Duodenal mucosa (tissue), 2 donors: ENCODE measurements at regions not wholly inside any gene's neighbourhood (a gene's known extent, or its start where the extent isn't known, plus 50 kb on each side); places are given as distances from the start of the nearest gene placed in this dataset.
"Not testable (repeated sequence)": the region's sequence is repeated elsewhere in the genome, so short reads cannot be mapped to it uniquely, and the experiment has no call there.

Experiments
- H3K27ac ChIP-seq: one replicate; pipeline ENCODE4 v1.7.0; 2013; ENCODE audit warnings: low read depth, low read length
- H3K27me3 ChIP-seq, 2 donors: one replicate each; pipeline ENCODE4 v1.7.0; 2013; ENCODE audit warnings: low read length in 2 of 2, control low read depth in 1 of 2; ENCODE audit not compliant: insufficient read depth in 2 of 2, control insufficient read depth in 1 of 2
- H3K36me3 ChIP-seq, 2 donors: one replicate each; pipeline ENCODE4 v1.7.0; 2013; ENCODE audit warnings: low read length in 2 of 2, control low read depth in 1 of 2; ENCODE audit not compliant: insufficient read depth in 2 of 2, control insufficient read depth in 1 of 2
- H3K4me1 ChIP-seq, 2 donors: one replicate each; pipeline ENCODE4 v1.7.0; 2013; ENCODE audit warnings: low read length in 2 of 2, control low read depth in 1 of 2; ENCODE audit not compliant: insufficient read depth in 2 of 2, control insufficient read depth in 1 of 2
- H3K4me3 ChIP-seq, 2 donors: one replicate each; pipeline ENCODE4 v1.7.0; 2013; ENCODE audit warnings: low read length in 2 of 2, low read depth in 1 of 2
- H3K9ac ChIP-seq, 2 donors: one replicate each; pipeline ENCODE4 v1.7.0; 2013; ENCODE audit warnings: low read length in 2 of 2, low read depth in 1 of 2
- H3K9me3 ChIP-seq, 2 donors: one replicate each; pipeline ENCODE4 v1.7.0; 2013; ENCODE audit warnings: low read length in 2 of 2, control low read depth in 1 of 2; ENCODE audit not compliant: control insufficient read depth in 1 of 2

- Histone ChIP-seq H3K27me3 (no peaks in the 10 kb centered on the region), H3K27ac (no peak overlapping the region)
Observed at GRCh38 chr20:12564979-12565378, 443.8 kb upstream of the SPTLC3 start.

GRCh38 chr20:12566596-12566995 is 442.2 kb upstream of the SPTLC3 start:
- Histone ChIP-seq H3K36me3 (no peaks in the 10 kb centered on the region), H3K4me3 (no peak overlapping the region), H3K27me3 (no peaks in the 10 kb centered on the region), H3K4me1 (no peaks in the 10 kb centered on the region), H3K27ac (no peak overlapping the region), H3K9ac (no peak overlapping the region), H3K9me3 (no peaks in the 10 kb centered on the region)

More at GRCh38 chr20:12564979-12565378, 443.8 kb upstream of the SPTLC3 start:
- Histone ChIP-seq H3K36me3 (no peaks in the 10 kb centered on the region), H3K9me3 (no peaks in the 10 kb centered on the region), H3K4me3 (no peak overlapping the region), H3K9ac (no peak overlapping the region), H3K4me1 (no peaks in the 10 kb centered on the region)

- Histone ChIP-seq H3K36me3 (no peaks in the 10 kb centered on the region), H3K4me3 (no peak overlapping the region), H3K9ac (no peak overlapping the region), H3K4me1 (no peaks in the 10 kb centered on the region), H3K27ac (no peak overlapping the region), H3K27me3 (no peaks in the 10 kb centered on the region), H3K9me3 (no peaks in the 10 kb centered on the region)
Observed at GRCh38 chr20:12570371-12570770, 438.4 kb upstream of the SPTLC3 start.

GRCh38 chr20:12573442-12573841 is 435.3 kb upstream of the SPTLC3 start:
- H3K9ac ChIP-seq, result no peak overlapping the region
- no peaks in the 10 kb centered on the region for H3K4me1 ChIP-seq
- no peak overlapping the region for H3K4me3 ChIP-seq
- H3K9me3 ChIP-seq, result no peaks in the 10 kb centered on the region
- H3K36me3 ChIP-seq, result no peaks in the 10 kb centered on the region
- no peaks in the 10 kb centered on the region for H3K27me3 ChIP-seq
- no peak overlapping the region for H3K27ac ChIP-seq

- H3K27ac ChIP-seq, result no peak overlapping the region
- H3K36me3 ChIP-seq, result no peaks in the 10 kb centered on the region
- H3K9ac ChIP-seq, result no peak overlapping the region
- H3K4me3 ChIP-seq, result no peak overlapping the region
- H3K27me3 ChIP-seq, result no peaks in the 10 kb centered on the region
- no peaks in the 10 kb centered on the region for H3K4me1 ChIP-seq
- no peaks in the 10 kb centered on the region for H3K9me3 ChIP-seq
Observed at GRCh38 chr20:12575352-12576095, 433.2 kb upstream of the SPTLC3 start.

GRCh38 chr20:12577213-12577612 is 431.6 kb upstream of the SPTLC3 start:
- Histone ChIP-seq H3K36me3 (no peaks in the 10 kb centered on the region), H3K27me3 (no peaks in the 10 kb centered on the region), H3K27ac (no peak overlapping the region), H3K9me3 (no peaks in the 10 kb centered on the region), H3K9ac (no peak overlapping the region), H3K4me3 (no peak overlapping the region), H3K4me1 (no peaks in the 10 kb centered on the region)

GRCh38 chr20:12581644-12582289 is 427.0 kb upstream of the SPTLC3 start:
- Histone ChIP-seq H3K36me3 (no peaks in the 10 kb centered on the region), H3K9ac (no peak overlapping the region), H3K27ac (no peak overlapping the region), H3K9me3 (no peaks in the 10 kb centered on the region), H3K4me3 (no peak overlapping the region), H3K4me1 (no peaks in the 10 kb centered on the region), H3K27me3 (no peaks in the 10 kb centered on the region)

- H3K36me3 ChIP-seq, H3K9ac ChIP-seq, H3K4me1 ChIP-seq, H3K27me3 ChIP-seq, H3K4me3 ChIP-seq, H3K9me3 ChIP-seq, H3K27ac ChIP-seq: not testable (repeated sequence)
Observed at GRCh38 chr20:12582710-12583109, 426.1 kb upstream of the SPTLC3 start.

GRCh38 chr20:12591949-12592470 is 416.8 kb upstream of the SPTLC3 start:
- no peaks in the 10 kb centered on the region for H3K4me1 ChIP-seq
- H3K9ac ChIP-seq, result no peak overlapping the region
- H3K27ac ChIP-seq, result no peak overlapping the region
- no peaks in the 10 kb centered on the region for H3K27me3 ChIP-seq
- H3K36me3 ChIP-seq, result no peaks in the 10 kb centered on the region
- H3K9me3 ChIP-seq, result no peaks in the 10 kb centered on the region
- no peak overlapping the region for H3K4me3 ChIP-seq

- no peaks in the 10 kb centered on the region for H3K36me3 ChIP-seq
- H3K9me3 ChIP-seq, result no peaks in the 10 kb centered on the region
- H3K9ac ChIP-seq, result no peak overlapping the region
- no peaks in the 10 kb centered on the region for H3K4me1 ChIP-seq
- no peak overlapping the region for H3K27ac ChIP-seq
- H3K27me3 ChIP-seq, result no peaks in the 10 kb centered on the region
- no peak overlapping the region for H3K4me3 ChIP-seq
Observed at GRCh38 chr20:12592756-12593155, 416.0 kb upstream of the SPTLC3 start.
